ENCODE measurements at regions not wholly inside any gene's neighbourhood (a gene's known extent, or its start where the extent isn't known, plus 50 kb on each side); places are given as distances from the start of the nearest gene placed in this dataset.

DNA sequence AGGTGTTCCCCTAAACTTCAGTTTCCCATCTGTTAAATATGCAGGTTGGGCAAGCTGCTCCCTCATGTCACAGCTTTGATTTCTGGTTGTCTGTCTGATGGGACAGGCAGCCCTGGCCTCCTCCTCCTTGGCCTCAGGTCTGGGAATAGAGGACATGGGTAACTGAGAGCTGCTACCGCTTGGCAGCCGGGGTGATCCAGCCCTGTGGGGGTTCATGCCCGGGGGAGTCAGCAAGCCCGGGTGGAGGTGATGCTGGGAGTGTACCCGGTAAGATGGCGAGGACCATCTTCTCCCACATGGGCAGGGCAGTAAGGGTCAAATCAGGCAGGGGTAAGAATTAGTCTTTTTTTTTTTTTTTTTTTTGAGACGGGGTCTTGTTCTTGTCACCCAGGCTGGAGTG, 845.0 kb downstream of the TBC1D22A start:
- Histone ChIP-seq H3K4me1 (ENCODE audit: control insufficient read depth, insufficient read depth, low read length) (no peaks in the 10 kb centered on the region), H3K36me3 (ENCODE audit: control insufficient read depth in 2 of 2, insufficient read depth in 2 of 2, low read length in 2 of 2) (no peaks in the 10 kb centered on the region), H3K9ac (ENCODE audit: low read length in 2 of 2) (no peak overlapping the region), H3K27ac (ENCODE audit: low read length) (no peak overlapping the region), H3K27me3 (ENCODE audit: control insufficient read depth in 1 of 2, insufficient read depth in 2 of 2, low read length in 2 of 2) (peaks cover 0 to 9% of the 10 kb centered on the region in 2 donors), H3K4me3 (ENCODE audit: low read length in 2 of 2) (no peak overlapping the region), H3K9me3 (ENCODE audit: control insufficient read depth in 2 of 2, low read length in 2 of 2) (peaks cover 3 to 9% of the 10 kb centered on the region in 2 donors)

DNA sequence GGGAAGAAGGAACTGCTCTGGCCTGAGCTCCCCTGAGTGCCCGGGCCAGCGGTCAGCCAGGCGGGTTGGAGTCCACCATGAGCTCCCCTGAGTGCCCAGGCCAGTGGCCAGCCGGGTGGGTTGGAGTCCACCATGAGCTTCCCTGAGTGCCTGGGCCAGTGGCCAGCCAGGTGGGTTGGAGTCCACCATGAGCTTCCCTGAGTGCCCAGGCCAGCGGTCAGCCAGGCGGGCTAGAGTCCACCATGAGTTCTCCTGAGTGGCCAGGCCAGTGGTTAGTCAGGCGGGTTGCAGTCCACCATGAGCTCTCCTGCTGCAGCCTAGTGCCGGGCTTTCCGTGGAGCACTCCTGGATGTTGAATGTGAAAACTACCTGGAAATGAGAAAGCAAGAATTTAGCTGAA, 844.0 kb downstream of the TBC1D22A start:
- Histone ChIP-seq H3K27ac (ENCODE audit: low read length) (no peak overlapping the region), H3K4me3 (ENCODE audit: low read length in 2 of 2) (no peak overlapping the region), H3K9me3 (ENCODE audit: control insufficient read depth in 2 of 2, low read length in 2 of 2) (peaks cover 3 to 9% of the 10 kb centered on the region in 2 donors), H3K4me1 (ENCODE audit: control insufficient read depth, insufficient read depth, low read length) (no peaks in the 10 kb centered on the region), H3K9ac (ENCODE audit: low read length in 2 of 2) (no peak overlapping the region), H3K27me3 (ENCODE audit: control insufficient read depth in 1 of 2, insufficient read depth in 2 of 2, low read length in 2 of 2) (peaks cover 3 to 7% of the 10 kb centered on the region in 2 donors), H3K36me3 (ENCODE audit: control insufficient read depth in 2 of 2, insufficient read depth in 2 of 2, low read length in 2 of 2) (no peaks in the 10 kb centered on the region)

DNA sequence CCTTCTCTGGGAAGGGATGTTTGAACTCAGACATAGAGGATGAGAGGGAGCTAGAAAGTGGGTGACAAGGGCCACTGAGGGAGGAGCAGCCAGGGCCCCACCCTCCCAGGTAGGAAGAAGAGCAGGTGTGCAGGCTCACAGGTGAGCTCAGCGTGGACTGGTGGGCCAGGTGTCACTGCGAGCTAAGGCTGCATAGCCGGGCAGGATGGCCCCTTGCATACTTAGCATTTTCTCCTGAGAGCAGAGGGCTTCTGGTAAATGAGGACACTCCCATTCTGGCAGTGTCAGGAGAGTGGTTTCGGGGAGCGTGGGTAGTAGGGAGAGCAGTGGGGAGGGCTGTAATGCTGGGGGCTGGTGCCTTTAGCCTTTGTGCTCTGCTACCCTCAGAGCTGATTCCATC, 843.4 kb downstream of the TBC1D22A start:
- H3K27me3 ChIP-seq (ENCODE audit: control insufficient read depth in 1 of 2, insufficient read depth in 2 of 2, low read length in 2 of 2), result peaks cover 3 to 7% of the 10 kb centered on the region in 2 donors
- H3K36me3 ChIP-seq (ENCODE audit: control insufficient read depth in 2 of 2, insufficient read depth in 2 of 2, low read length in 2 of 2), result no peaks in the 10 kb centered on the region
- H3K4me1 ChIP-seq (ENCODE audit: control insufficient read depth, insufficient read depth, low read length), result no peaks in the 10 kb centered on the region
- peaks cover 3 to 9% of the 10 kb centered on the region in 2 donors for H3K9me3 ChIP-seq (ENCODE audit: control insufficient read depth in 2 of 2, low read length in 2 of 2)
- no peak overlapping the region for H3K4me3 ChIP-seq (ENCODE audit: low read length in 2 of 2)
- H3K27ac ChIP-seq (ENCODE audit: low read length), result no peak overlapping the region
- H3K9ac ChIP-seq (ENCODE audit: low read length in 2 of 2), result no peak overlapping the region

DNA sequence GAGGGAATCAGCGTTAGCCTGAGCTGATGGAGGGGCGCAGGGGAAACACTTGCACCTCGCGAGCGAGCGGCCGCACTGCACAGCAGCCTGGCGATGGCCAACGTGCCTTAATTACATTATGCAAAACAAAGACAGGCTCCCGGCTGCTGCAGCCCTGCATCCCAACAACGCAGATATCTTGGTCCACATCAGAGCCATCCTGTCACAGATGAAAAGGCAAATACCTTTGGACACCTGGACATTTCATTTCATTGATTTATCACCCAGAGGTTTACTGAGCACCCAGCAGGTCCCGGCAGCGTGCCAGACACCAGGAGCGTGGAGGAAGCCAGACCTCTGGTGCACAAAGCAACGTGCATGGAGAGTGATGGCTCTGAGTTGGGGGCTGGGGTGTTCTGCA, 843.0 kb downstream of the TBC1D22A start:
- H3K9ac ChIP-seq (ENCODE audit: low read length in 2 of 2), result no peak overlapping the region
- H3K27me3 ChIP-seq (ENCODE audit: control insufficient read depth in 1 of 2, insufficient read depth in 2 of 2, low read length in 2 of 2), result peaks cover 3 to 6% of the 10 kb centered on the region in 2 donors
- no peaks in the 10 kb centered on the region for H3K4me1 ChIP-seq (ENCODE audit: control insufficient read depth, insufficient read depth, low read length)
- H3K9me3 ChIP-seq (ENCODE audit: control insufficient read depth in 2 of 2, low read length in 2 of 2), result peaks cover 3 to 5% of the 10 kb centered on the region in 2 donors
- H3K4me3 ChIP-seq (ENCODE audit: low read length in 2 of 2), result no peak overlapping the region
- H3K27ac ChIP-seq (ENCODE audit: low read length), result no peak overlapping the region
- H3K36me3 ChIP-seq (ENCODE audit: control insufficient read depth in 2 of 2, insufficient read depth in 2 of 2, low read length in 2 of 2), result no peaks in the 10 kb centered on the region

DNA sequence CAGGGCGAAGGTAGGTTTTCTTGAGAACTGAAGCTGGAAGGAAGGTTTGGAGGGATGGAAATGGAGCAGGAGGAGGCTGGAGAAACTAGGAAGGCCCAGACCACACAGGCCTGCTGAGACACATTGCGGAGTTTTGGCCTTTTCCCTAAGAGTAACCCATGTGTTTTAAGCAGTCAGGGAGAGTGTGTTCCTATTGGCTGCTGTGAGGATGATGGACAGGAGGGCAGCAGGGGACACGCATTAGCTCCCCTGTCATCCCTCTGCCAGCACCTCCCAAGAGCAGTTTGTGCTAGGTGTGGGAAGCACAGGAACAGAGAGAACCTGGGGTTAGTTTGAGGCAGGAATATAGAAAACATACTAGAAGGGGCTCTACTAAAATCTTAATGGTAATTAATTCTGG, 842.1 kb downstream of the TBC1D22A start:
- Histone ChIP-seq H3K4me3 (ENCODE audit: low read length in 2 of 2) (no peak overlapping the region), H3K27ac (ENCODE audit: low read length) (no peak overlapping the region), H3K9me3 (ENCODE audit: control insufficient read depth in 2 of 2, low read length in 2 of 2) (peaks cover 0 to 3% of the 10 kb centered on the region in 2 donors), H3K4me1 (ENCODE audit: control insufficient read depth, insufficient read depth, low read length) (no peaks in the 10 kb centered on the region), H3K27me3 (ENCODE audit: control insufficient read depth in 1 of 2, insufficient read depth in 2 of 2, low read length in 2 of 2) (peaks cover 2 to 3% of the 10 kb centered on the region in 2 donors), H3K36me3 (ENCODE audit: control insufficient read depth in 2 of 2, insufficient read depth in 2 of 2, low read length in 2 of 2) (no peaks in the 10 kb centered on the region), H3K9ac (ENCODE audit: low read length in 2 of 2) (no peak overlapping the region)

DNA sequence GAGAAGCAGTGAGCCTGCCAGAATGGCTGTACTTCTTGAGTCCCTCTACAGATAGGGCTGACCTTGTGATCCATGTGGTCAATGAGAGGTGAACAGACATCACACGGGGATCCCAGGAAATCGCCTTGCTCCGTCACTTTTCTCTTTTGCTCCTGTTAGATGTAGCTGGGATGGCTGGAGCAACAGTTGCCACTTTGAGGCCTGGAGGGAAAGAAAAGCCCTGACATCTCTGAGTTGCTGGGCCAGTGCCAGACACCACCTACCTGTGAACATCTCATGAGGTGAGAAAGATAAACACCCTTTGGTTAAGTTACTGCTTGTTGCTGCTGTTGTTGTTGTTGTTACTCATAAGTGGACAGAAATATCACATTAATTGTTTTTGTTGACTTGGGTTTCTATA, 840.3 kb downstream of the TBC1D22A start:
- Histone ChIP-seq H3K27ac (ENCODE audit: low read length) (no peak overlapping the region), H3K4me1 (ENCODE audit: control insufficient read depth, insufficient read depth, low read length) (no peaks in the 10 kb centered on the region), H3K27me3 (ENCODE audit: control insufficient read depth in 1 of 2, insufficient read depth in 2 of 2, low read length in 2 of 2) (peaks cover 2 to 3% of the 10 kb centered on the region in 2 donors), H3K9ac (ENCODE audit: low read length in 2 of 2) (no peak overlapping the region), H3K4me3 (ENCODE audit: low read length in 2 of 2) (no peak overlapping the region), H3K36me3 (ENCODE audit: control insufficient read depth in 2 of 2, insufficient read depth in 2 of 2, low read length in 2 of 2) (no peaks in the 10 kb centered on the region), H3K9me3 (ENCODE audit: control insufficient read depth in 2 of 2, low read length in 2 of 2) (peaks cover 0 to 3% of the 10 kb centered on the region in 2 donors)

DNA sequence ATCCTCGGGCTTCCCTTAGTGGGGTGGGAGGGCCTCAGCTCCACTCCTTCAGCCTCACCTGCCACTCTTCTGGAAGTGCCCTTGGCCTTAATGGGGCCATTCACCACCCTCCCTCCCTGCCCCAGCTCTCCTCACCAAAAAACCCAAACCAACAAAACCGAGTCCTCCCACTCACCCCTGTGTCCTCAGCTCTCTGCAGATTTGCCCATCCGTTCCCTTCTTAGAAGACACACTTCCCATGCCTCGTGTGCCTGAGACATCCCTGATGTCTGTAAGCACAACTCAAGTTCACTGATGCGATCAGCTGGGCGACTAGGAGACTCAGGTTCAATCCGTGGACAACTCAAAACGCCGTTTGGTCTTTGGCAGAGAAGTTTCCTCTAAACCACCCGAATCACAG, 839.2 kb downstream of the TBC1D22A start:
- H3K4me1 ChIP-seq (ENCODE audit: control insufficient read depth, insufficient read depth, low read length), result no peaks in the 10 kb centered on the region
- H3K27me3 ChIP-seq (ENCODE audit: control insufficient read depth in 1 of 2, insufficient read depth in 2 of 2, low read length in 2 of 2), result peaks cover 3 to 6% of the 10 kb centered on the region in 2 donors
- no peak overlapping the region for H3K9ac ChIP-seq (ENCODE audit: low read length in 2 of 2)
- peaks cover 0 to 3% of the 10 kb centered on the region in 2 donors for H3K9me3 ChIP-seq (ENCODE audit: control insufficient read depth in 2 of 2, low read length in 2 of 2)
- no peak overlapping the region for H3K4me3 ChIP-seq (ENCODE audit: low read length in 2 of 2)
- no peak overlapping the region for H3K27ac ChIP-seq (ENCODE audit: low read length)
- no peaks in the 10 kb centered on the region for H3K36me3 ChIP-seq (ENCODE audit: control insufficient read depth in 2 of 2, insufficient read depth in 2 of 2, low read length in 2 of 2)

DNA sequence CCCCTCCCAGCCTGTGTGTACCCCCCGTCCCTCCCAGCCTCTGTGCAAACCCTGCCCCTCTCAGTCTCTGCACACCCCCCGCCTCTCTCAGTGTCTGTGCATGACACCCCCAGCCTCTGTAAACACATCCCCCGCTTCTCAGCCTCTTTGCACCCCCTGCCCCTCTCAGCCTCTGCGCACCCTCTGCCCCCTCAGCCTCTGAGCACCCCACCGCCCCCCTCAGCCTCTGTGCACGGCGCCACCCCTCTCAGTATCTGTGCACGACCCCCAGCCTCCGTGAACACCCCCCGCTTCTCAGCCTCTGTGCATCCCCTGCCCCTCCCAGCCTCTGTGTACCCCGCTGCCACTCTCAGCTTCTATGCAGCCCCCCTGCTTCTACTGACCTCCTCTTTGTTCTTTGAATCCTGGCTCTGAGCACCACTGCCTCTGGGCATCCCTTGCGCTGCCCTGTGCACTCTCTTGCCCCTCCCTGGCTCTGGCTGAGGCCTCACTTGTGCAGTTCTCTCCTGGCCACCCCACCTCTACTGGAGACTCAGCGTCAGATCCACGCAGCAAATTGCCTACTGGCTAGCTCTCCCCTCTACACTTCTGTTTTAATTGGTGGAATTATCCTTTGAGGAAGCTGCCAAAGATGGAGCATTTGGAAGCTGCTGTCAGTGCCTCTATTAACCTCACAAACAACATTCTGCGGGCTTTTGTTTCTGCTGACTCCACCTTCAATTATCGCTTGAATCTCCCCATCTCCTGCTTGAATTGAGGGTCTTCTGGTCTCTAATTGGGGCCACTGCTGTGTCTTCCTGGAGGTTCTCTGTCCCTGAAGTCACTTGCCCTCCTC, 838.6 kb downstream of the TBC1D22A start:
- Histone ChIP-seq H3K27me3 (ENCODE audit: control insufficient read depth in 1 of 2, insufficient read depth in 2 of 2, low read length in 2 of 2) (peaks cover 3 to 6% of the 10 kb centered on the region in 2 donors), H3K36me3 (ENCODE audit: control insufficient read depth in 2 of 2, insufficient read depth in 2 of 2, low read length in 2 of 2) (no peaks in the 10 kb centered on the region), H3K4me3 (ENCODE audit: low read length in 2 of 2) (no peak overlapping the region), H3K9me3 (ENCODE audit: control insufficient read depth in 2 of 2, low read length in 2 of 2) (peaks cover 0 to 3% of the 10 kb centered on the region in 2 donors), H3K9ac (ENCODE audit: low read length in 2 of 2) (no peak overlapping the region), H3K4me1 (ENCODE audit: control insufficient read depth, insufficient read depth, low read length) (no peaks in the 10 kb centered on the region), H3K27ac (ENCODE audit: low read length) (no peak overlapping the region)

DNA sequence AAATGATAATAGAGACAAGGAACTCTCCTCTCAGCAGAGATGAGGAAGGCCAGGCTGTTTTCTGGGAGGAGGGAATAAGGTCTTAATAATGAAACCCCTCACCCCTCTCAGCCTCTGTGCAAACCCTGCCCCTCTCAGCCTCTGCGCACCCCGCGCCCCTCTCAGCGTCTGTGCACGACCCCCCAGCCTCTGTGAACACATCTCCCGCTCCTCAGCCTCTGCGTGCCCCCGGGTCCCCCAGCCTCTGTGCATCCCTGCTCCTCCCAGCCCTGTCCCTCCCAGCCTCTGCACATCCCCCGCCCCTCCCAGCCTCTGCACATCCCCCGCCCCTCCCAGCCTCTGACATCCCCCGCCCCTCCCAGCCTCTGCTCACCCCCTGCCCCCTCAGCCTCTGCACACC, 837.8 kb downstream of the TBC1D22A start:
- Histone ChIP-seq H3K9me3 (ENCODE audit: control insufficient read depth in 2 of 2, low read length in 2 of 2) (peaks cover 0 to 3% of the 10 kb centered on the region in 2 donors), H3K9ac (ENCODE audit: low read length in 2 of 2) (no peak overlapping the region), H3K36me3 (ENCODE audit: control insufficient read depth in 2 of 2, insufficient read depth in 2 of 2, low read length in 2 of 2) (no peaks in the 10 kb centered on the region), H3K4me3 (ENCODE audit: low read length in 2 of 2) (no peak overlapping the region), H3K27ac (ENCODE audit: low read length) (no peak overlapping the region), H3K27me3 (ENCODE audit: control insufficient read depth in 1 of 2, insufficient read depth in 2 of 2, low read length in 2 of 2) (peaks cover 3 to 6% of the 10 kb centered on the region in 2 donors), H3K4me1 (ENCODE audit: control insufficient read depth, insufficient read depth, low read length) (no peaks in the 10 kb centered on the region)

DNA sequence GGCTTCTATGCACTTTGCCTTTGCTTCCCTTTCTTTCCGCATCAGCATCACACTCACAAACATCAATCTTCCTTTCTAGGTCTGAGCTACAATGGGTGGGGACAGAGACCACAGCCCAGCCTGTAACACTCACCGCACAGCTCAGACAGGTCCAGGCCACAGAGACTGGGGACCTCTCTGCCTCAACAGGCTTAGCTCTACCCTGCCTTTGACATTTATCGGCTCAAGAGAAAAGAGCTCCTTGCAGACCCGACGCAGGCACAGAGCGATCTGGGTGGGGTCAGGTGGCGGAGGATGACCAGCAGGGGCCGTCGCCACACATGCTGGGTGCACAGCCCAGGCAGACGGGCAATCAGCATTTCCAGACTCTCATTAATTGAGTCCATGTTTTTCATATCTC, 837.3 kb downstream of the TBC1D22A start:
- Histone ChIP-seq H3K9me3 (ENCODE audit: control insufficient read depth in 2 of 2, low read length in 2 of 2) (peaks cover 3 to 5% of the 10 kb centered on the region in 2 donors), H3K36me3 (ENCODE audit: control insufficient read depth in 2 of 2, insufficient read depth in 2 of 2, low read length in 2 of 2) (no peaks in the 10 kb centered on the region), H3K4me1 (ENCODE audit: control insufficient read depth, insufficient read depth, low read length) (no peaks in the 10 kb centered on the region), H3K27ac (ENCODE audit: low read length) (no peak overlapping the region), H3K27me3 (ENCODE audit: control insufficient read depth in 1 of 2, insufficient read depth in 2 of 2, low read length in 2 of 2) (peaks cover 3 to 6% of the 10 kb centered on the region in 2 donors), H3K4me3 (ENCODE audit: low read length in 2 of 2) (no peak overlapping the region), H3K9ac (ENCODE audit: low read length in 2 of 2) (no peak overlapping the region)

DNA sequence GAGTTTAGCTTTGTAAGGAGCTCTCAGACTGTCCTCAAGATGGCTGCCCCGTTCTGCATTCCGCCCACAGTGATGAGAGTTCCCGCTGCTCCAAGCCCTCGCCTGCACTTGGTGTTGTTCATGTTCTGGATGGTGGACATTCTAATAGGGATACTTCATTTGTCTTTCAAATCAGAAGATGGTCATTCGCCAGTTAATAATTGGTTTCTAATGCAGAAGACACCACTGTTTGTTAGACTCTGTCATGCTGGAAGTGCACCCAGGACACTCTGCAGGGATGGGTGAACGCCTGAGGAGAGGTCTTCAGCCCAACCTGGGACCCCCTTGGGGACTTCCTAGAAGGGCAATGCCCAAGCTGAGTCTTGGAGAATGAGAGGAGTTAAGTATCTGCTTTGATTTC, 836.4 kb downstream of the TBC1D22A start:
- H3K4me1 ChIP-seq (ENCODE audit: control insufficient read depth, insufficient read depth, low read length), result no peaks in the 10 kb centered on the region
- peaks cover 3 to 7% of the 10 kb centered on the region in 2 donors for H3K9me3 ChIP-seq (ENCODE audit: control insufficient read depth in 2 of 2, low read length in 2 of 2)
- H3K36me3 ChIP-seq (ENCODE audit: control insufficient read depth in 2 of 2, insufficient read depth in 2 of 2, low read length in 2 of 2), result no peaks in the 10 kb centered on the region
- H3K9ac ChIP-seq (ENCODE audit: low read length in 2 of 2), result no peak overlapping the region
- H3K4me3 ChIP-seq (ENCODE audit: low read length in 2 of 2), result no peak overlapping the region
- H3K27ac ChIP-seq (ENCODE audit: low read length), result no peak overlapping the region
- H3K27me3 ChIP-seq (ENCODE audit: control insufficient read depth in 1 of 2, insufficient read depth in 2 of 2, low read length in 2 of 2), result peaks cover 3 to 6% of the 10 kb centered on the region in 2 donors

Measured in stomach smooth muscle (tissue), 2 donors.